ENCODE measurements at regions not wholly inside any gene's neighbourhood (a gene's known extent, or its start where the extent isn't known, plus 50 kb on each side); places are given as distances from the start of the nearest gene placed in this dataset.
"Not testable (repeated sequence)": the region's sequence is repeated elsewhere in the genome, so short reads cannot be mapped to it uniquely, and the experiment has no call there.

DNA sequence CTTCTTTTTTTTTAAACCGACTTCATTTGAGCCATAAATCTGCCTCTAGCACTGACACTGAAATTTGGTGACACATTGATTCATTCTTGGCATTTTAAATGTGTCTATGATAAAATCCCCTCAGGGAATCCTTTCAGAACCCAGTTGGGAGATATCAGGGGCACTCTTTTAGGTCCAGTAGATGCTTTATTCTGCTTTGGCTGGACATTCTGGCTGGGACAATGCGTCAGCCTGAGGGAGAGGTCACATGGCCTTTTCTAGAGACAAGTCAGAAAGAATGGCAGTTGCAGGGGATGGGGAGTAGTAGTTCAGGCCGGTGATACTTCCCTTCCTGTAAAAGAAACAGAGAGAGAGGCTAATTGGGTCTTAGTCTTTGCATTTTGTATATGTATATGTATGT is 63.1 kb downstream of the TRIM43 start:
- in situ Hi-C loops (cut with HindIII; ENCODE audit: low sequenced_read_pairs) = not testable (repeated sequence)

DNA sequence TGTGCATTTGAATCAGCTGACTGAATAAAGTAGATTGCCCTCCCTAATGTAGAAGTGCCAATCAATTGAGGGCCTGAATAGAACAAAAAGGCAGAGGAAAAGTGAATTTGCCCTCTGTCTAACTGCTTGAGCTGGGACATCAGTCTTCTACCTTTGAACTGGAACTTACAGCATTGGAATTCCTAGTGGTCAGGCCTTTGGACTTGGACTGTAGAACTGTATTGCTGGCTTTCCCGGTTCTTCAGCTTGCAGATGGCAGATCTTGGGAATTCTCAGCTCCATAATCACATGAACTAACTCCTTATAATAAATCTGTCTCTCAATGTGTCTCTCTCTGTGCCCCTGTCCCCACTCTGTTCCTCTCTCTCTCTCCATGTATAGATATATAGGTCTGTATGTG is 64.8 kb downstream of the TRIM43 start:
- in situ Hi-C loops (cut with HindIII; ENCODE audit: low sequenced_read_pairs) = not testable (repeated sequence)

DNA sequence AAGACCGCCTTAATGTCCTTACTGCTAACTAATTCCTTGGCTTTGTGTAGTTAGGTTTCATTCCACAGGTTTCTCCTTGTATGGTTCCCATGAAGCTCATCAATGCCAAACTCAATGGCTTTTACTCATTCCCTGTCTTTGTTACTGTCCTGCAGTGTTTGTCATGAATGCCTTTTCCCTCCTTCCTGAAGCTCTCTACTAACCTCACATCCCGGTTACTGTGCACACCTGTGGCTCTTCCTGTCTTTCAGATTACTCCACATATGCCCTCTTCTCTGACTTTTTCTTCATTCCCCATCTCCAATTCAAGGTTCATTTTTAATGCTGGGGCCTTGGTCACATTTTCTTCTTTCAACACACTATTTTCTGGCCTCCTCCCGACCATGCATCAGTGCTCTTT is 66.1 kb downstream of the TRIM43 start:
- in situ Hi-C loops (cut with HindIII; ENCODE audit: low sequenced_read_pairs) = not testable (repeated sequence)

DNA sequence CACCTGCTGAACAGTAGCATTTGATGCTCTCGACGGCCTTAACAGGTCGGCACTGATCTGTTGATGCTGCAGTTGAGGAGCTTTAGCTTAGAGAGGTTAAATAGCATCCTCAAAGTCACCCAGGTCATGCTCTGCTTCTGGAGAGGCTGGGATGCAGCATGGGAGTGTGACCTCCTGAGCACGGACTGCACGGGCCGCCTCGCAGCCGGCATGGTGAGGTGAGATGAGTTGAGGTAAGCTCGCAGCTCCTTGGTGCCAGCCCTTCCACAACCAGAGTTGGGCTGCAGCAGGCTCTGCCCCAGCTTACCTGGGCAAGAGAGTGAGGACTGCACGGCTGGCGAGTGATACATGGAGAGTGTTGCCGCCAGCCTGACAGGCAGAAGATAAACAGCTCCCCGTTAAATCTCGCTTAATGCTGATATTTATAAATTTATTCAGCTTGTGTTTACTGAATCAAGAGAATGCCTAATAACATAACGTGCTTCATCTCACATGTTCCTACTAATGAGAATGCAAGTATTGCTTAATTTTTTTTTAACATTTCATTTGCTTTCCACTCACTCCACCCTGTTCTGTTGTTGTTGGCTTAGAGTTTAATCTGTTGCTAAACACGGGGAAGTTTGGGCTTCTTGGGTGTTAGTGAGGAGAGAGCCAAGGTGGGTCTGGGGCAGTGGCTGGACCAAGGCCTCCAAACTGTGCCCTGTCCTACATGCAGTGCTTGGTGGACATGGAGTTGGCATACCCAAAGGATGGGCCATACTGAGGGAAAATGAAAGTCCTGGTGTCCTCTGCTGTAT is 69.2 kb downstream of the TRIM43 start:
- in situ Hi-C loops (cut with HindIII; ENCODE audit: low sequenced_read_pairs) = not testable (repeated sequence)

DNA sequence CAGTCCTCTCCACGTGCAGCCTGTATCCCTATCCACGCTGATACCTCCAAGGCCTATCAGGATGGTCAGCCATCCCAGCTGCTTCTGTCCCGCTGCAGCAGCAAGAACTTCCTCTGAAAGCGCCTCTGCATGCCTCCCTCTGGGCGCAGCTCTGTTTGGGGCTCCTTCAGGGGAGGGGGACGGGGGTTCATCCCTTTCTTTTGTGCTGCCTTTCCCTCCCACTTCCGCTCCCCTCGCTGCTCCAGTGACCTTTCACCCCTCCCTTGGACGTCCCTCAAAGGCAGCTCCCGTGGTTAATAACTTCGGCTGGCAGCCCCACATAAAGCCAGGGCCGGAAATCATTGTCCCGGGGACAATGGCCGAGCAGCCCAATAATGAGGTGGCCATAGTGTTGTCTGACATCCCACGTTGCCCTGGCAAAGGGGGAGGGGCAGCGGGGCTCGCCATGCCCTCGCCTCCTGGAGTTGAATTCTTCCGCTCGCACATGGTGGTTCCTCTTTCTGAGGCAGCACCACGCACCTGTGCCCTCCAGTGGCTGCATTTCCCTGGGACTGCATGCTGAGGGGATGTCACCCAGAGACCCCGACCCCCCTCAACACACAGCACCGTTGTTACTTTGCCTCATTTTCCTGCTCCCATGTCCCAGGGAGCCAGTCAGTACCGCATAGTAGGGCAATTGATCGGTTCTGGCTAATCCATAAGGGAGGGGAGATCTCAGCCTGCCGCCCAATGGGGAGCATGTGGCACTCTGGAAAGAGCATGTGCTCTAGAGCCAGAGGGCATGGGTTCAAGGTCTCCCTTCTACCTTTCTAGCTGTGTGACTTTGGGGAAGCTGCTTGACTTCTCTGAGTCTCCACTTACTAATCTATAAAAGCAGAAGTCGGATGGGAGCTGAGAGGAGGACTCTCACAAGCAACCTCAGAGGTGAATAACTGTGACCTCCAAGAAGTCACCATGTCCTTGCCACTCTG is 72.0 kb downstream of the TRIM43 start:
- in situ Hi-C loops (cut with HindIII; ENCODE audit: low sequenced_read_pairs) = not testable (repeated sequence)

DNA sequence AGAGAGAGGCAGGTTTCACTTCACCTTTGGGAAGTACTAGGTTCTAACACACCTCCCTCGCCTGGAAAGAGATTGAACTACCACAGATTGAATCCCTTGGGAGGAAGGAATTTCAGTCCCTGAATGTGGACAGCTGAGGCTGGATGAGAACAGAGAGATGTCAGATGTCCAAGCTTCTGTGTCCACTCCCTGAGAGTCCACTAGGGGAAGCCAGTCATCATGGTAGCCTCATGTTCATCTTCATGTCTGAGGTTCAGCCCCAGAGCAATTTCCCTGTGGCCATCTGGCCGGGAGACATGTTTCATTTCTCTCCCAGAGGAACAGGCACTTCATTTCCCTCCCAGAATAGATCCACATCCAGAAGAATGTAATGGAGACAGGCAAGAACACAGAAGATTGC is 74.8 kb downstream of the TRIM43 start:
- in situ Hi-C loops (cut with HindIII; ENCODE audit: low sequenced_read_pairs) = not testable (repeated sequence)

DNA sequence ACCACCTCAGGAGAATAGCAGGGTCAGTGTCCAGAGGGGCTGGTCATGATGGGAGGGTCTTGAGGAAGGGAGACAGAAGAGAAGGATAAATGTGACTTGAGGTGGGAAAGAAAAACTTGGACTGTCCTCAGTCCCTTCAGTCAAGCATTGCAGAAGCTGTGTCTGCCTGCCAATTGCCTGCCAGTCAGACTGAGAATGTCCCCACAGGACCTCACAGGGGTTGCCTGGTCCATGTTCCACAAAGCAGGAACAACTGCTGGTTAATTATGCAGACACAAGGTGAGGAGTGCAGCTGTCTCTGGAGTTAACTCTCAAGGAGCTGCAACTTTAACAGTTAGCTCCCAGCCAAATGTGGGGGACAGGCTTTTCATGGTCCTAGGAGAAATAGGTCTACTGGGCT is 75.7 kb downstream of the TRIM43 start:
- in situ Hi-C loops (cut with HindIII; ENCODE audit: low sequenced_read_pairs) = no loop called here

DNA sequence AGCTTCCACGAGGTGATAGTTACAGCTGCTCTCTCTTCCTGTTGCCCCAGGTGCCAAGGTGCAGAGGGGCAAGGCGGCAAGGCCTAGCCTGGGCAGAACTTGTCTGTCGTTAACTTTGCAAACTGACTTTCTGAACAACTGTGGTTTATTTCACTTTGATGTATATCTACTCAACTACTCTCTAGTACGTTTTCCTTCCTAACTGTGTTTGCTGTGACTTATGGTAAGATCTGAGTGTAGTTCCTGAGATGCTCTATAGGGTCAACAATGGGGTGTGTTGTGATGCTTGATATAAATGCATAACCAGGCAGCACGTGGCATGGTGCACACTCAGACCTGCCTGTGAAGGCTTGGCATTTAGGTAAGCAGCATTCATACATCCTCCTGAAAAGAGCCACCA is 77.1 kb downstream of the TRIM43 start:
- in situ Hi-C loops (cut with HindIII; ENCODE audit: low sequenced_read_pairs) = not testable (repeated sequence)

DNA sequence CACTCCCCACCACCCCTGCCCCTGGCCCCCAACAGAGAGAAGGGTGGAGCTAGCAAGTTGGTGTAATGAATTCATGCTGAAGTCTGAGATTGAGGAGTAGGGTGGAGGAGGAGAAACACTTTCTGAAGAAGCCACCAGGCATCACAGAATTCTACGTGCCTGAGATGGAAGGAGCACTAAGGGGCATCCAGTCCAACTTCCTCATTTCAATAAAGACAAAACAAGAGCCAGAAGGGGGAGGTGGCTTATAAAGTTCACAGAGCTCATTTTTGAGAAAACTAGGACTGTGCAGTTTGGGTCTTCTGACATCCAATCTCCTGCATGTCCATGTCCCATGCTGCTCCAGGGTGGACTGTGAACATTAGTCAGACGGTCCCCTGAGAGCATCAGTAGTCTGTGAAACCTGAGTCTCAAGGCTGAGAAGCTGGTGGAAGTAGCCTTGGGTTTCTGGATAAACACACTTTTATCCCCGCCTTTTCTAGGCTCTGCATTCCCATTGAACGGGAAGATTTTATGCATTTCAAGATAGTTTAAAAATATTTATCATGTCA is 77.7 kb downstream of the TRIM43 start:
- in situ Hi-C loops (cut with HindIII; ENCODE audit: low sequenced_read_pairs) = no loop called here

DNA sequence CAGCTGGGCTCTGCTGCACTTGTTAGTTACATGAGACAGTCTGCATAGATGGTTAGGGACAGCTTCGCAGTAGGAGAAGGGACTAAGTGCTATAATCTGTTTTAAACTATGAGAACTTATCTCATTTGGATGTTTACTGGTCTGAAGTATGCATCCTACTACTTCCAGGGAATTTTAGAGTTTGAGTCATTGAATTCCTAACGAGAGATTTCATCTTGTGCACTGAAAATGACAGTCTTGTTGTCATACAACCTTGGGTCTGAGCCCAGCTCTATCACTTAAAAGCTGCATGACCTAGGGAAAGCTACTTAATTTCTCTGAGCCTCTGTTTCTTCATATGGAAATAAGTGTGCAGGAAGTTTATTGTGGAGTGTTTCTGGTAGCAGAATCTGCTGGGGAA is 78.4 kb downstream of the TRIM43 start:
- in situ Hi-C loops (cut with HindIII; ENCODE audit: low sequenced_read_pairs) = no loop called here

DNA sequence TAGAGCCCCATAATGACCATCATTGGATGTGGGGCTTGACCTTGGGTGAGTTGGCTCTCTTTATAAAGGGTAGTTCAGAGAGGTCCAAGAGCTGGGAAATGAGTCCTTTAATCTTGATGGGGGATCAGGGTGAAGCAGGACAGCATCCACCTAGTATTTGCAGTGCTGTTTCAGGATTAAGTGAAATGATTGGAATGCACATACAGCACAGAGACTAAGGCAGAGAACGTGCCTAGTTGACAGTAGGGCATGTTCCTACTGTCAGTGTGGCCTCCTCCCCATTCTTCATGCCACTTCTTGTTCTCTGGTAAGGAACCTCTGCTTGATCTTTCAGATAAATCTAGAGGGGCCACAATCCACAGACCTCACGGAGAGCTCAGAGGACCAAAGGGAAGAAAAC is 78.9 kb downstream of the TRIM43 start:
- in situ Hi-C loops (cut with HindIII; ENCODE audit: low sequenced_read_pairs) = no loop called here

DNA sequence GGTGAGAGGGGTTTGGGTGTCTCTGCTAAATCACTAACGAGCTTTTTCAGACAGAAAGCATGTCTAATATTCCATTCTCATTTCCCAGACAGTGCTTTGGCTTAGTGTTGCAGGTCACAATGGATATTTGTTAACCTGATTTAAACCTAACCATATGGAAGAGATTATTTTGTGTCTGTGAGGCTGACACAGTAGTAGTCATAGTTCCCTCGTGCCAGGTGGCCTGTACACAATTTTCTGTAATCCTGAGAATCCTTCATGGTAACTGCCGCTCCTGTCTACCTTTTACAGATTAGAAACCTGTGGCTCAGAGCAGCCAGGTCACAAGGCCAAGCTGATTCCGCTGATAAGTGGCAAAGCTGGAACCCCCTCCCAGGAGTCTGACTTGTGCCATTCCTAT is 79.4 kb downstream of the TRIM43 start:
- in situ Hi-C loops (cut with HindIII; ENCODE audit: low sequenced_read_pairs) = not testable (repeated sequence)

DNA sequence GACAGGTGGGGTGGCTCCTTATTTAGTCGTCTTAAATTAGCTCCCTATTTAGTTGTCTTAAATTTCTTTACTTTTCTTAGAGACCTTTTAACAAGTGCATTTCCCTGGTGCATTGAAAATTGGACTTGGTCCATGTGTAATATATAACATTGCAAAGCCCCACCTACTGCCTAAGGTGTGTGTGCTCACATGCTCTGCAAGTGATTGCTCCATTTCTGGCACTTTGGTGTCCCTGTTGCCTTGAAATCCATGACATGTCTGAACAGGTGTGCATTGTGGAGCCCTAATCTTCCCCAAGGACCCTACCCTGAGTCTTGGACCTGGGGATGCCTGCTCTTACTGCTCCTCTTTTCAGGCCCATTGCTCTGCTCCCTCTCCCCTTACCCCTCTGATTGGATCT is 80.2 kb downstream of the TRIM43 start:
- in situ Hi-C loops (cut with HindIII; ENCODE audit: low sequenced_read_pairs) = not testable (repeated sequence)

DNA sequence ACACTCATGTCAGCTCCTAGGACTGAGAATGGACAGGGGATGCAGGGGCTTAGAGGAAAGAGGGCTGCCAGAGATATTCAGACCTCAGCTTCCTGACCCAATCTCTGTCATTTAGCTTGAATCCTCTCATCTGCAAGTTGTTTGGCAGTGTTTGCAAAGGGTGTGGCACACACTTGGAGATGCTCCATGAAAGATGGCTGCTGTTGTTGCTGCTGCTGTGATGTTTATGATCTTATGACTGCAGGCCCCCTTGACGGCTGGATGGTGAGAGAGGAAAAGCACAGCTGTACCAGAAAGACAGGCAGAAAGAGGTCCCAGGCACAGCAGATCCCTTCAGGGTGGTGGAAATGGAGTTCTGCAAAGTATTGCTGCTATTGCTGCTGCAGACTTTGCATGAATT is 80.7 kb downstream of the TRIM43 start:
- in situ Hi-C loops (cut with HindIII; ENCODE audit: low sequenced_read_pairs) = not testable (repeated sequence)

DNA sequence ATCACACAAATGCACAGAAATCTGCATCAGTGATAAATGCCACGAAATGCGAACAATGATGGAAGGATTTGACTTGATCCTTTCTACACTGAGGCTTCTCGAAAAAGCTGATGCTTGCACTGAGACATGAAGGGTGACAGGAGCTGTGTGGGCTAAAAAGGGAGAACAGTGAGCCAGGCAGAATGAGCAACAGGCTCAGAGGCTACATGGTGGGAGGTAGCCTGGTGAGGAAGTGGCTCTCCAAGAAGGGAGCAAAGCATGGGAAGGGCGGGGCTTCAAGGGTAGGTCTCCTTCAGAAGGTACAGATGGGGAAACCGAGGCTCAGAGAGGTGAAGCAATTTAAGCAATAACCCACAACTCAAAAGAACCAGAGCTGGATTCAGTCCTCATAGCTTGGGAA is 82.4 kb downstream of the TRIM43 start:
- in situ Hi-C loops (cut with HindIII; ENCODE audit: low sequenced_read_pairs) = no loop called here

DNA sequence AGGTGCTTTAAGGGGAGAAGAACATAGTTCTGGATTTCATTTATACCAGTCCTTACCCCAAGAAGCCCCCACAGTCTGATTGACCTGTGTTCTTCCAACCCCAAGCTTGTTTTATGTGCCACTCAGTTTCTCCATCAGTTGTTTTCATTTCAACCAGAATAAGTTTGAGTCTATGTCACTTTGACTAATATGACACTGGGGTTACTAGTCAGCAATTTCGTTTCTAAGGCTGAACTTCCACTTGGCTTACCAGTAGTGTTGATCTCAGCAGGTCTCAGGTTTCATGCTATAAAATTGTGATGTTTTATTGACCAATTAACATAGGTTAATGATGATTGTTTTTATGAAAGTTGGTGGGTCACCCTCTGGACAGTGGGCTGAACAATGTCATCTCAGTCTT is 84.8 kb downstream of the TRIM43 start:
- in situ Hi-C loops (cut with HindIII; ENCODE audit: low sequenced_read_pairs) = not testable (repeated sequence)

DNA sequence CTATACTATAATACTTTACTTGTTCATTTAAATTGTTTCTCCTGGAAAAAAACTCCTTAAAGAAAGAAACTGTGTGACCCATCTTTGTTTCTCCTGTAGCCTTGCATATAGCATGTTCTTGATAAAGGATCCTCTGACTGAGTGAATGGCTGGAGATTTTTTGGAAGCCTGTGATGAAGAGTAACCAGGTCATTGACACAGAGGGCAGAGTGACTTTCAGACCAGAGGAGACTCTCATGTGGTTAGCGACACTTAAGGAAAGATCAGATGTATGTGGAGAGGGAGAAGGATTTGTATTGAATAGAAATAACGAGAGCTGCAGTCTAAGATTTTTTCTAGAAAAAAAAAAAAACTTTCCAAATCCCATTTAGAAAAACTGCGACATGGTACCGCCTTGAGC is 85.5 kb downstream of the TRIM43 start:
- in situ Hi-C loops (cut with HindIII; ENCODE audit: low sequenced_read_pairs) = no loop called here

DNA sequence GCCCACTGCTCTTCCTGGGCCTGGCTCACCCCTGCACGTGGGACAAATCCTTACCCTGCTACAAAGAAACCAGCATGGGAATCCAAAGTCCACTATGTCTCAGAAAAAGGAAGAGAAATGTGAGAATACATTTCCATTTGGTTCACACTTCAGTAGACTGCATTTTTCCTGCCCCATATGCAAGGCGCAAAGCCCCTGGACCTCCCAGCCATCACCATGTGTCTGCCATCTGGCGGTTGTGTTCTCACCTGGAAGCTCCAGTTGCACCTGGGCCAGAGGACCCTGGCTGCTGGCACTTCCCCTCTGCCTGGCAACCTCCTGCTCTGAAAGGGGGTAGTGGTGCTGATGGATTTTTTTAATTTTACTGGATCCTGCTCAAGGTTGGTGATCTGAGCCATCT is 86.0 kb downstream of the TRIM43 start:
- in situ Hi-C loops (cut with HindIII; ENCODE audit: low sequenced_read_pairs) = not testable (repeated sequence)

DNA sequence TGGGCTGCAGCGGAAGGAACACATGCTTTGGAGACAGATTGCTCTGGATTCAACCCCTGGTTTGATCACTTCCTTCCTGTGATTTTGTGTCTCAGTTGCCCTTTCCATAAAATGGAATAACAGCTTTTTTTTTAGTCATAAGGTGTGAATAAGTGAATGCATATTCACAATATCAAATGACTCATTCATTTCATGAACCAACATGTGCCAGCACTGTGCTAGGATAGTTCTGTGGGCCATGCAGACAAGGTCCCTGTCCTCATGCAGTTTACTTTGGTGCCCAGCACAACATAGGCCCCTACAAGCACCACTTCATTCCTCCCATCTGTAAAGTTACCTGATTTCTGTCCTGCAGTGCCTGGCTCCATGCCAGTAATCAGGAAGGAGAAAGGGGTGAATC is 89.4 kb downstream of the TRIM43 start:
- in situ Hi-C loops (cut with HindIII; ENCODE audit: low sequenced_read_pairs) = not testable (repeated sequence)

DNA sequence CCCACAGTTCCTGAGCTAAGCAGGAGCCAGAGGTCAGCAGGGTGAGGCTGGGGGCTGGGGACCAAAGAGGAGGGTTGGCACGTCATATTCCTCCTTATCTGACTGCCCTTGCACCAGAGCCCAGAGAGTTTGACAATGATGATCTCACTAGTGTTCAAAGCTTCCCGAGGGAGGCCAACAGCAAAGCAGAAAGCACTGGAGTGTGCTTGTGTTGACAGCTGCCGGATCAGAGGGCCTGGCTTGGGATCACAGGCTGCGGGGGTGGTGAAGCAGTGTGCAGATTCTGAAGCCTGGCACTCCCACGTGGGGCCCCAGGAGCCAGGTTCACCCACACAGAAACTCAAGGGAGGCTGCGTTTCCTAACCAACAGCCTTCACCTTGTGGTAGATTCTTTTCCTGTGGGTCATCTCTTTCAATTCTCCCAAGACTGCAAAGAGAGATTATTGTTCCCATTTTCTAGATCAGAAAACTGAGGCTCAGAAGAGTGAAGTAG is 89.8 kb downstream of the TRIM43 start:
- in situ Hi-C loops (cut with HindIII; ENCODE audit: low sequenced_read_pairs) = not testable (repeated sequence)

DNA sequence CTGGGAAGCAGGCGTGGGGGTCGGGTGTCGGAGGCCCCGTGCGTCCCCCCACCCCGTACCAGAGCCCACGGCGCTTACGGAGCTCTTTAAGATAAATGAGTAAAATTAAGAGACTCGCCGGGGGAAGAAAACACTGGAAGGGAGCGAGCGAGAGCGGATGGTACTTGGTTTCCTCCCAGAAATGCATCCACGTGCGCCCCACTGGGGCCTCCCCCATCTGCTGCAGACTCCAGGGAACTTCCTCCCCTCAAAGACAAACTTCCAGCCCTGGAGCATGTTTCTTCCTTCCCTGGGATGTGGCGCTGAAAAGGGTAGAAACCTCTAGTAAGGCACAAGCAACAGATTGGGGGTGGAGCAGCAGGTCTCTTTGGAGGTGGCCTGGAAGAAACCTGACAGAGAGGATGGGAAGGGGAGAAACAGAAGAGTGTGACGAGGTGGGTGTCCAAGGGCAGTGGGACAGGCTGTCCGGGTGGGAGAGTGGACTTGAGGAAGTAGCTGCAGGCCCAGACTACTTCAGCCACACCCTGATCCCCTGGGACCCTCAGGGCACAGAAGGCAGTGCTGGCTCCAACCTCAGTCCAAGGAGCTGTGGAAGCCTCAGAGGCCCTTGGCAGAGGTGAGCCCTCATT is 91.2 kb downstream of the TRIM43 start:
- in situ Hi-C loops (cut with HindIII; ENCODE audit: low sequenced_read_pairs) = not testable (repeated sequence)
